Colon (tissue), 2 donors: ENCODE measurements at regions not wholly inside any gene's neighbourhood (a gene's known extent, or its start where the extent isn't known, plus 50 kb on each side); places are given as distances from the start of the nearest gene placed in this dataset.

Experiments used
- FAIRE-seq: peaks from 2 replicates; lab custom pipeline; 2012; peaks lifted over from hg19 to GRCh38; lab: Jason Lieb, UNC
- donor health status: control.
- donor health status: control.

DNA sequence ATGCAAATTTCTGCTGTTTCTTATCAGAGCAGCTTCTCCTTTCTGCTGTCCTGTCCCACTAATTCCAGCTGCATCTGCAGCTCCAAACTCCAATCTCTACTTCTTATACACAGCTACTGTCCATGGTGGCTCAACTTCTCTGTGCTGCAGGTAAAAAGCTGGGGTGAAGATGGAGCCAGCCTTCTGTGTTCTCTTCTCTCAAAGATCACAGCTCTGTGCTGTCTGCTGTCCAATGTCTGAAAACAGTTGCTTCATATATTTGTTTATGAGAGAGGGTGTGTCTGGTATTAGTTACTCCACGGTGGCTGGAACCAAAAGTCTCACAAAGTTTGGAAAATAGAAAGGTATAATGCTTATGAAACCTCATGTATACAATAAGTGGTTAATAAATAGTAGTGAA, 445.8 kb upstream of the TBX3 start:
- FAIRE-seq, result no peak

DNA sequence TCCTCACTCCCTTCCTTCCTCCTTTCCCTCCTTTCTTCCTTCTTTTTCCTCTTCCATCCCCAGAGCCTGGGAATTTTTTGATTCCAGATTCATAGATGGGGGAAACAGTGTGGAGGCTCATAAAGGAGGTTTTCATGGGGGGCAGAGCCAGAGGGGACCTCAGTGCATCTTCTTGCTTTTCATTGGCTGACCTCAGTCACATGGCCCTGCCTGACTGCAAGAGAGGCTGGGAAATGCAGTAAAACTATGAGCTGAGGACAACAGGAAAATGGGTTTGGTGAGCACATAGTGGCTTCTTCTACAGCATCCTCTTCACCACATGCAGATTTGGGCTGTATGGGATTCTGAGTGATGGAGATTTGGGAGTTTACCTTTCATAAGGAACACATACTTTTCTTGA, 437.1 kb upstream of the TBX3 start:
- no peak for FAIRE-seq

DNA sequence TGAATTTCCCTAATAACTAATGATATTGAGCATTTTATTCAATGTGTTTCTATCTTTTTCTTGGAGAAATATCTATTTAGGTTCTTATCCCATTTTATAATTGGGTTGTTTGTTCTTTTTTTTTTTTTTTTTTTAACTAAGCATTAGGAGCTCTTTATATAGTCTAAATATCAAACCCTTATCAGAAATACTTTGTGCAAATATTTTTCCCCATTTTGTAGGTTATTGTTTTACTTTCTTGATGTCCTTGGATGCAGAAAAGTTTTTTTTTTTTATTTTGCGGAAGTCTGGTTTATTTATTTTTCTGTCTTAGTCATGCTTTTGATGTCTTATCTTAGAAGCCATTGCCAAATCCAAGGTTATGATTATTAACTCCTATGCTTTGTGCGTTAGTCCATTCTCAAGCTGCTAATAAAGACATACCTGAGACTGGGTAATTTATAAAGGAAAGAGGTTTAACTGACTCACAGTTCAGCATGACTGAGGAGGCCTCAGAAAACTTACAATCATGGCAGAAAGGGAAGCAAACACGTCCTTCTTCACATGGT, 434.3 kb upstream of the TBX3 start:
- FAIRE-seq, result no peak

DNA sequence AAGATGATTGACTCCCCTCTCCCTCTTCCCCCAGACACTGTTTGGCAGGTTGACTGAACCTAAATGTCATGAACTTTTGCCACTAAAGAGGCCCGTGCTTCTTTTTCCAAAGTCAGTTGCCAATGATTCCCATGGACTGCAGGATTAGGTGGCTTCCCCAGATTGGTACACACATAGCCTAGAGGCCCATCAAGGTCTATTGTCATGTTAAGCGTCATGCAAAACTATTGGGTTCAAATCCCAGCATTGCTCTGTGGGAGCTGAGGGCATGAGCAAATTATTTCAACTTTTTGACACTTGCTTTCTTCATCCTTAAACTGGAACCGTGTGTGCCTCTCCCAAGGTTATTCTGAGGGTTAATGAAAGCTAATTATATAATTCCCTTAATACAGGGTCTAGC, 430.2 kb upstream of the TBX3 start:
- FAIRE-seq, result no peak

DNA sequence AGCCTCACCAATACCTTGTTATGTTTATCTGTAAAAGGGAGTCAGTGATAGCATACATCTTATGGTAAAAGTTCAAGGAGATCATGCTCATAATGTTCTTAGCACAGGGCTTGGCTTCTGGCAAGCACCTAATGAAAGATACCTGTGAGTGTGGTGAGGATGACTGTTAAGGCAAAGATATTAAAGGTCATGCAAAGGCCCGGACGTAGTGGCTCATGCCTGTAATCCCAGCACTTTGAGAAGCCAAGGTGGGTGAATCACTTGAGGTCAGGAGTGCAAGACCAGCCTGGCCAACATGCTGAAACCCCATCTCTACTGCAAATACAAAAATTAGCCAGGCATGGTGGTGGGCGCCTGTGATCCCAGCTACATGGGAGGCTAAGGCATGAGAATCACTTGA, 425.9 kb upstream of the TBX3 start:
- no peak for FAIRE-seq

DNA sequence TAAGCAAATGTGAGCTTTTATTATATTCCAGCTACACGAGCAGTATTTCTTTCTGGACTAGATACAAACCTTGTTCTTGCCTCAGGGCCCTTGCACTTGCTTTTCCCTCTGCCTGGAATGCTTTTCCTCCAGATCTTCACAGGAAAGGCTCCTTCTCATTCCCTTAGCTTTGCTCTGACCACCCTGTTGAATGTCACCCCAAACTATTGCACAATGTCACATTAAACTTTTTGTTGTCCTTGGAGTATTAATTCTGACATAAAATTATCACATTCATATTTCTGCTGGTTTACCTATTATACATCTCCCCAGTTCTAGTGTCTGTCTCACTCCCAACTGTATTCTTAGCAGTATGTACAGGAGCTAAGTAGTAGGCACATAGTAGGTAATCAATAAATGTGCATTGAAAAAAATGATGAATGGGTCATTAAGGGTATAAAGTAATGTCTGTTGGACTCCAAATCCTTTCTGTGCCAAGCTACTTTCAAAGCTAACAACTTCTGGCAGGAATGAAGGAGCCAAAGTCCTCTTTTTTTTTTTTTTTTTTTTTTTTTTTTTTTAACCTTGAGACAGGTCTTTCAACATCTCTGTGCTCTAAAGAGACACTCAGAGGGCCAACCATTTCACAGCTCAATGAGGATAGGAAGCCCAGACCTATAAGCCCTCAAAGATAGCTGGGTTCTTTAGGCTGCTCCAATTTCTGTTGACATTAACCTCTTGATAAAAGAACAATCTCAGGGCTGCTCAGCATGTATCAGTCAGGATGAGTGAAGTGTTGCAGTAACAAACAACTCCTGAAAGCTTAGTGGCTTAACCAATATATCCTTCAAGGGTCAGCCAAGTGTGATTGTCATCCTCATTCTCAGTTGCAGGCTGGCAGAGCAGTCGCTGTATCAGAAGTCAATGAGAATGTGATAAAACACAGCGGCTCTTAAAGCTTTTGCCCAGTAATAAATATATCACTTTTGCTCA, 424.4 kb upstream of the TBX3 start:
- no peak for FAIRE-seq

DNA sequence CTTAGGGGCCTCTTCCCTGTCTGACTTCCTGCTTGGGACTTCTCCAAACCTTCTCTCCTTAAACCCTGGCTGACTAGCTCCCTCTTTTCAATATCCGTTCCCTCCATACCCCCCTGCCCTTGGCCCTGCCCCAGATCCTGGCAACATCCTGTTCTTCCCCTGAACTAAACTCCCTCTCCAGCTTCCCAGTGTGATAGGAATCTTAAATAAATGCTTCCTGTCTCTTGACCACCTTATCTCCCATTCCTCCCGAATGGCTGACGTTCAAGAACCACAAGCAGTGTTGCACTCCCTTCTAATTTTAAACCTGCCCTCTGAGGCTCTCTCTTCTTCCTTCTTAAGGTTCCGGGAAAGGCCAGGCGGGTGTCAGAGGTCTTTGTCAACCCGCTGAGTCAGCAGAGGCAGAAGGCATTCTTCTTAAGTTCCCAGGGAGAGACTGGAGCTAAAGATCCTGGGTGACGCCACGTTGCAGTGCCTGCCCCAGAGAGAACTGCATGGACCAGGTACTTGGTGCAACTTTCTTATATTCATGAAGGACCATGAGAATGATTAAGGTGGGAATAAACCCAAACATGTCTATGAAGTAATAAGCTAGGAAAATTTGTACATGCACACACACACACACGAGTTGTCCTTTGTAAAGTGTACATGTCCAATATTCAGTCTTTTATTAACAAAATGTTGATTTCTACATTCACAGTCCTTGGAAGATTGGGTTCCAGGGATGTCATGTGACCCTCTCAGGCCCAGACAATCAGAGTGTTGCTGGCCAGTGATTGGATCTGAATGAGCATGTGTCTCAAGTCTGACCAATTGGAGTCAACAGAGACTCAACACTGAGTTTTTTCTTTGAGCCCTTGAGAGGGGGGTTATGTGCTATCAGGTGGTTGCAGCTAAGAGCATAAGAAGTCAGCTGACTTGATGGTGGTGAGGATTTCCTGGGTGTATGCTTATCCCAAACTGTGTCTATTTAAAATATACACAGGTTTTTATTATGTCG, 420.2 kb upstream of the TBX3 start:
- no peak for FAIRE-seq

DNA sequence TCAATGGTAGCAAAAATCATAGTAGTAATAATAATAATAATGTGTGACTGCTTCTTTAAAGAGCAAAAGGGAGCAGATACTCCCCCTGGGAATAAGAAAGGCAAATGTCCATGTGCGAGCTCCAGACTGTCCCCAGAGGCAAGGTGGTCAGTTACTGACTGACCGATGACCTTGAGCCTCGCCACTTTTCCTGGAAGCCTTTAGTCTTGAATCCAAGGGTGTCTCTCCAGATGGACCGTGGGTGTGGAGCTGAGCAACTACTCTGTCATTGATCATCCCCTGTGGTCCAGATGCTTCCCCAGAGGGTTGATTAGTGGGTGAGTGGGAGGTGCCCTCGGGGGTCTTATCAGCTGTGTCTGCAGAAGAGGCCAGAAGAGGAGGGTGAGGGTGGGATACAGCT, 418.5 kb upstream of the TBX3 start:
- no peak for FAIRE-seq

DNA sequence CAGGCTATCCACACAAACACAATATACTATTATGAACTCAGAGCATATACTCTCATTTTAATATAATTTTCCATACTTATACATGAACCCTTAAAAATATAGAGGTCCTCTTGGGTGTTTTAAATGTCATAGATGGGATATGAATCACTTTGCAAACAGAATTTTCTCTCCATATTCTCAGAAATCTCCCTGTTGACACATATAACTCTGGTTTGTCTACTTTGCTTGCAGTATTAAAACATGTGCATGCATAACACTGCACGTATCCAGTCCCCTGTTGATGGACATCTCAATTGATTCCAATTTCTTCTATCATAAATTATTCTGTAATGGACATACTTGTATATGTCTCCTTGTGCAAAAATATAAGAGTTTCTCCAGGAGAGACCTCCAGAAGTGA, 417.5 kb upstream of the TBX3 start:
- no peak for FAIRE-seq

DNA sequence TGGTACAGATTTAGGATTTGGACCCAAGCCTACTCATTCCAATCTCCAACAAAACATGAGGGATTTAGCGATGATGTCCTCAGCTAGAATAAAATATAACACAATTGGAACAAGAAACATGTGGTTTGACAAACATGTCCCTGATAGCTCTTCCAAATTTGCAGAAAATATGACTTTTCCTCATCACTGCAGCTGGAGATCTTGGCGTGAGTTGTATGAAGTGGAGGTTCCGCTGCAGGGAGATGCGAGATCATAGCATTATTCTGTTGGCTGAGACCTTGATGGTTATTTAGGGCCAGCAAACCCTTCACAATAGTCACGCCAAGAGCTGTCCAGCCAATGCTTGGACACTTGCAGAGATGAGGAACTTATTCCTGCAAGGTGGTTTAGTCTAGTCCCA, 413.4 kb upstream of the TBX3 start:
- no peak for FAIRE-seq

DNA sequence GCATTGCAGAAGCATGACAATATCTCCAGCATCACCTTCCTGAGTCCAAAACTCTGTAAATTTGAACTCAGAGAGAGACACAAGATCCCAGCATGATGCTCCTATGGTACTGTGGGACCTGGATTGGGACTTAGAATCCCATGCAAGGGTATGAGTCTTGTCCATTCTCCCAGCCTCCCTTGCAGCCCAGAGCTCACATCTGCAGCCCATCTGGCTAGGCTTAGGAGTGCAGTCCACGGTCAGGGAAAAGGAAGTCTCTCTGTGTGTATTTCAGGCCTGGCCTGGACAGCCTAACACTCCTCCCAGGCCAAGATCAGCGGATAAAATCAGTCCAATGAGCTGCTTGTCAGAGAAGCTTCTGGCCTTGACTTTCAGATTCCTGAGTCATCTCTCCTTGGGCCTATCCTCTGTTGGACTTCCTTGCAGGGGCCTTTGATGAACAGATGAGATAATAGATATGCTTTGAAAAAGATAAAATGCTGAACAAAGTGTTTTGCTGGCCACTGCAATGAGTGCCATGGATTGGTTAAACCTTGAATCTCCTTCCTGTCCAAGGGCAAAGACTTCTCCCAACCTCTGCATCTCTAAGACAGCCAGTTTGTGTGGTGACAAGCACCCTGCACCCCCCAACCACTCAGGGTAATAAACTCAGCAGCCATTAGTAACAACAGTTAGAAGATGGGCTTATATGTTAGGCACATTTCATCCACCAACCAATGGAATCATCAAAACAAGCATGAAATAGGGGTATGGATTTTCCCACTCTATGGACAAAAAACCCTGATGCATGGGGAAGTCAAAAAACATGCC, 412.8 kb upstream of the TBX3 start:
- FAIRE-seq, result no peak

DNA sequence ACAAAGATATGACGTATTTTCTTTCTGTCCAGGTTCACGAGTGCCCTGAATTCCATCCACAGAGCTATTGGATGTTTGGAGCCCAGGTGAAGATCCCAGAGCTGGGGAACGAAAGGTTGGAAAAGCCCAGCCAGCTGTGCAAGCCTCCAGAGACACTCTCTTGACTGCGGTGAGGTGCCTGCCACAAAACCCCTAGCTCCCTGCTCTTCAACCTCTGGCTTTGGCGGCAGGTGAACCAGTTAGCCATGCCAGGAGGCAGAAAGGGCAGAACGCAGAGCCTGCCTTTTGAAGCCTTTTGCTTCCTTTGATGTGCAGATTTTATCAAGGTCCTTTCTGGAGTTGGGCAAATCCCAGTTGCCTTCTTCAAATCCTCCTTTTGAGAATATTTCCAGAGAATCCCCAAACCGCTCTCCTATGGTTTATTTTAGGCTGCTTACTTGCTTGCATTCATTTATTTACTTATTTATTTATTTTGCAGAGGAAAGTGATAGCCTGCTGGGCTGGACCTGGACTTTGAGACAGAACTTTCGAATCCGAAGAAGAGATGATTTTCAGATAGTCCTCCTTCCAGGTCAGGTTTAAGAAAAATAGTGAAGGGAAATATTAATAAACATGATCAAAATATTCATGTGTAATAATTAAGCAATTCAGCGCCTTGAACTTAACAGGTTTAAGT, 411.2 kb upstream of the TBX3 start:
- FAIRE-seq, result no peak

DNA sequence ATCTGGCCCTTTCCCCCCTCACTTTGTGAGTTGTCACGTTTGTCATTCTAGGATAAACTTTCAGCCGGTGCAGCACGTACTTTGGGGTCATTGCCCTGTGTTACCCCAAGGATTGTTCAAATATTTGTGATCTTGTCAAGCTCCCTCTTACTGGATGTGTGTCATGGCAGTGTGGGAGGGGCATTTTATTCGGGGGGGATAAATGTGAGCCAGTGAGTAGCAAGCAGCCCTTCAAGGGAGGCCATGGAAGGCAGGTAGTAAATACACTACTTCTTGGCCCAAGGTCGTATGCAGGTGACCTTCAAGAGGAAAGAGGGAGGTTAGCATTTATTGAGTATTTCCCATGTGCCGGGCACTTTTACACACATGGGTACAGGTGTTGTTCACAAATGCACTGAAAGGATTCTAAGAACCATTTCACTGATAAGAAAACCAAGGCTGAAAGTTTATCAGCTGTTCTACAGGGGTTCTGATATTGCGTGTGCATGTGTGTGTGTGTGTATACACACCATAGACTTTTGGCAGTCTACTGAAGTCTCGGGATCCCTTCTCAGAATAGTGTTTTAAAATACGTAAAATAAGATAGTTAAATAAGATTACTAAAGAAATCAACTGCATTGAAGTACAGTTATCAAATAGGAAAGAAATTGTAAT, 410.3 kb upstream of the TBX3 start:
- FAIRE-seq, result no peak

DNA sequence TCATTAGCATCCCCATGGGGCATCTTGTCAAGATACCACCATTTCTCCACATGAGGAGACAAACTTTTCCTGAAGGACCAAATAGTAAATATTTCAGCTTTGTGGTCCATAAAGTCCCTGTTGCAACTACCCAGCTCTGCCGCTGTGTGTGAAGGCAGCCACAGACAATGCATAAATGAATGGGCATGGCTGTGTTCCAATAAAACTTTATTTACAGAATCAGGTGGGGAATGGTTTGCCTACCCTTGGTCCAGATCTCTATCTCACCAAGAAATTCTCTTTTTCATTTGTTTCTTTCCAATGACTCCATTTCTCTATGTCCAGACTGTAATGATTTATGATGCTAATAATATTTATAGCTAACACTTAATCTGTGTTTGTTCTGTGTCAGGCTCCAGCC, 409.3 kb upstream of the TBX3 start:
- no peak for FAIRE-seq

DNA sequence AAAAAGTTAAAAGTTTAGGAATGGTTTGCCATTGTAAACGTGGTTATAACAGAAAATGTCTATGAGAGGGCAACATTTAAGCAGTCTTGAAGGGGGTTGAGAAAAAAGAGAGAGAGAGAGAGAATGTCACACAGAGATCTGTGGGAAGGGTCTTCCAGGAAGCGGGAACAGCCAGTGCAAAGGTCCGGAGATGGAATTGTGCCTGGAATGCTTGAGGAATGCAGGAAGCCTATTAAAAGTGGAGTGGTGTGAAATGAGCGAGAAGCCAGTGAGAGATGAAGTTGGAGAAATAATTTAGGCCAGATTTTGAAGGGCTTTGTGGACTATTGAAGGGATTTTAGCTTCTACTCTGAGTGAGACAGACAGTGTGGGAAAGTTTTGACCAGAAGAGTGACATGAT, 406.8 kb upstream of the TBX3 start:
- FAIRE-seq, result no peak

DNA sequence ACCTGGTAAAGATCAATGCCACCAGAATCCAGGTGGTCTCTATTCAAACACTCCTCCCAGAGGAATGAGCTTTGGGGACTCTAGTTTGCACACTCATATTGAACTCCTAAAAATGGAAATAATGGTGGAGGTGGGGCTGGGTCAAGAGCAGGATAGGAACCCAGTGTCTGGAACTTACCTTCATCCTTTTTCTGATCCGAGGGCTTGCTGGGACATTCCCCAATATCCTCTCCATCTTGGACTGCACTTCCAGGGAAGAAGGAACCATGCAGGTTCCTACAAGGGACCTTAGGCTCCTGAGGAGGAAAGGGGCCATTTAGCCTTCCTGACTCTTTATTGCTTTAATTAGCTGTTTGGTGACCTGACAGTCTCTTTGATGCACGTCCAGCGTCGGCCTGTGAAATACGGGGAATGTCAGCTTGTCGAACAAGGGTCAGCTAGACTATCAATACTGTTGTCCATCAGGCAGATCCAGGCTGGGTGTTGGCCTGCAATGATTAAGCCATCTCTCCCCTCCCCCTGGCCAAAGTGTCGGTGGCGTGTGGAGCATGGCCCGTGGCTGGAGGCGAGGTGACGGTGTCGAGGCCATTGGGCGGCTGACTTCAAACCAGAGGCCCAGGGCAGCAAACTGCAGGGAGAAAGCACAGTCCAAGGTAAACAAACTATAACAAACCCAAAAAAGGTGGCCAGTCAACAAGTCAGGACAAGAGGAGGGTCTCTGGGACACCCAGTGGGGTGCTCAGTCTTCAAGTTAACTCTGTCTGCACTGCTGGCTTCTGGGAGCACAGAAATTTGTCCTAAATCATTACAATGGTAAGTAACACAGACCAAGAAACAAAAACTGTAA, 405.2 kb upstream of the TBX3 start:
- no peak for FAIRE-seq

DNA sequence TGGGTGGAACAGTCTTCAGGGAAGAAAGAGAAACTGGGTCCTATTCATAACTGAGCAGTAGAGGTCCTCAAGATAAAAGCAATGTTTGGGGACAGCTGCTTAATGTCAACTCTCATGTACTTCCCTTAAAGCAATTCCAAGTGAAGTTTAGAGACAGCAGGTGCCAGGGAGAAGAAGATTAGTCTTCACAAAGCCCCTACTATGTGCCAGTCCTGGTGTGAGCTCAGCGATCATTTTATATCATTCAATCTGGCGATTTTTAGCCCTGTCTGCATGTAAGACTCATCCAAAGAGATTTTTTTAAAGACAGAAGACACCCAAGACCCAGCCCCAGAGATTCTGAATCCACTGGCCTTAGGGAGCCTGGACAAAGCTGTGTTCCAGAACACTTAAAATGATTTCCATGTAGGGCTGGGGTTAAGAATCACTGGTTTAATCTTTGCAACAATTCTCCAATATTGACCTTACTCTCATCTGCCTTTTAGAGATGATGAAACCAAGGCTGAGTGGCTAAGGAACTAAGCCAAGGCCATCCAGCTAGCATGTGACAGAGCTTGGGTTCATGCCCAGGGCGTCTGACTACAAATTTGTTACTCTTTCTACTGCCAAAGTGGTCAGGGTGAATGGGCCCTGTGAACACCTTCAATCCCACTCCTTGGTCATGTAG, 404.5 kb upstream of the TBX3 start:
- FAIRE-seq, result no peak

DNA sequence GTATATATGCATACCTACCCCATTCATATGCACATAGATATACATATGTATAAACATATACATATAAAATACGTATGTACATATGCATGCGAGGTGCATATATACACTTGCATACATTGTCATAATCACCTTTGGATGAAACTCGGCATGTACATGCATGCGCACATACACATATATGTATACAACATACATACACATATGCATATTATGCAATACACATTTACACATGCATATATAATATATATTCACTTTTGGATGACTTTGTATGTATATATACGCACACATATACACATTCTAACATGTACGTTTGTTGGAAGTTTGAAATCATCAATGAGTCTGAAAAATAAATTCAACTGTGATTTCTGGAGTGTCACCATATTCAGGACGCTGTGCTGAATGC, 401.6 kb upstream of the TBX3 start:
- FAIRE-seq, result no peak

DNA sequence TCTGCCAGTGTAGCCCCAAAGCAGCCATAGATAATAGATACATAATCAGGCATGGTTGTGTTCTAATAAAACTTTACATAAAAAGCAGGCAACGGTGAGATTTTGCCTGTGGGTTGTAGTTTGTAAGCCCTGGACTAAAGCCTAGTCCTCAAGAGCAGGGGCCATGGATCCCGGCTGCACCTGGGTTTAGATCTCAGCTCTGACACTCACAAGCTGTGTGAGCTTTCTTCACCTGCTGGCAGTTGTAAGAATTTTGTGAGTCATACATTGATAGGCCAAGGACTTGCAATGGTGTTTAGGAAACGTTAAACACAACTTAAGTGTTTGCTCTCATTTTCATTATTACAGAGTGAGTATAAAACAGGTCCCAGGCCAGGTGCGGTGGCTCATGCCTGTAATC, 395.8 kb upstream of the TBX3 start:
- no peak for FAIRE-seq
